ENCODE measurements at regions not wholly inside any gene's neighbourhood (a gene's known extent, or its start where the extent isn't known, plus 50 kb on each side); places are given as distances from the start of the nearest gene placed in this dataset.

- no peak overlapping the region for H3K4me3 ChIP-seq (replicated peaks in 1 of 3; ENCODE audit: low read depth in 2 of 3, low read length in 3 of 3)
- no peaks in the 10 kb centered on the region for H3K27me3 ChIP-seq (ENCODE audit: control insufficient read depth in 2 of 2, insufficient read depth in 2 of 2, low read length in 2 of 2)
- H3K4me1 ChIP-seq (ENCODE audit: control insufficient read depth in 1 of 2, insufficient read depth in 2 of 2, low read length in 2 of 2) = no peaks in the 10 kb centered on the region
- H2AFZ ChIP-seq (ENCODE audit: insufficient read depth, low read depth, low read length, poor library complexity, severe bottlenecking) = no peak overlapping the region
- Mint-ChIP-seq H3K36me3 (no peaks in the 10 kb centered on the region), H3K27ac (no peak overlapping the region), H3K4me1 (peaks cover 6% of the 10 kb centered on the region), H3K27me3 (ENCODE audit: low read depth in 3 of 3) (peaks cover 0 to 2% (median 2%) of the 10 kb centered on the region in 3 donors), H3K9me3 (peaks cover 0 to 3% (median 0%) of the 10 kb centered on the region in 7 donors), H3K4me3 (no peak overlapping the region)
- H4K20me1 ChIP-seq (ENCODE audit: insufficient read depth, low read length) = no peaks in the 10 kb centered on the region
- H3K79me2 ChIP-seq (ENCODE audit: insufficient read depth, low read length) = no peaks in the 10 kb centered on the region
- 91% methylated on average over 8 of the region's 10 CpGs for WGBS (ENCODE audit: insufficient coverage)
- no peak for TF ChIP-seq CTCF (IDR thresholded peaks at IDR 0.05)
- no peaks in the 10 kb centered on the region for H3K9me3 ChIP-seq (replicated peaks in 1 of 2; ENCODE audit: control insufficient read depth in 1 of 2, insufficient read depth in 1 of 2, low read length in 2 of 2)
- no peaks in the 10 kb centered on the region for H3K36me3 ChIP-seq (replicated peaks in 1 of 2; ENCODE audit: control insufficient read depth in 1 of 2, insufficient read depth in 2 of 2, low read length in 2 of 2)
- H3K4me2 ChIP-seq (replicated peaks; ENCODE audit: extremely low read depth, low read length, poor library complexity, severe bottlenecking) = no peak overlapping the region
- intact Hi-C loops (cut with micrococcal nuclease) = no loop called here
- no peak overlapping the region for H3K27ac ChIP-seq (ENCODE audit: low read depth in 1 of 2, low read length in 2 of 2)
- no peak for DNase-seq
- H3K9ac ChIP-seq (ENCODE audit: insufficient read depth, low read length, poor library complexity, severe bottlenecking) = no peak overlapping the region
These were observed 572.2 kb downstream of the INHBA start for GRCh38 chr7:41130561-41131236.

GRCh38 chr7:41130086-41130485, 572.8 kb downstream of the INHBA start:
- TF ChIP-seq CTCF (IDR thresholded peaks at IDR 0.05) = no peak
- Mint-ChIP-seq H3K4me3 (no peak overlapping the region), H3K36me3 (no peaks in the 10 kb centered on the region), H3K9me3 (peaks cover 0 to 1% (median 0%) of the 10 kb centered on the region in 7 donors), H3K27ac (no peak overlapping the region), H3K27me3 (ENCODE audit: low read depth in 3 of 3) (peaks cover 0 to 2% (median 0%) of the 10 kb centered on the region in 3 donors), H3K4me1 (peaks cover 6% of the 10 kb centered on the region)
- Histone ChIP-seq H3K27me3 (ENCODE audit: control insufficient read depth in 2 of 2, insufficient read depth in 2 of 2, low read length in 2 of 2) (no peaks in the 10 kb centered on the region), H2AFZ (ENCODE audit: insufficient read depth, low read depth, low read length, poor library complexity, severe bottlenecking) (no peak overlapping the region), H3K9me3 (replicated peaks in 1 of 2; ENCODE audit: control insufficient read depth in 1 of 2, insufficient read depth in 1 of 2, low read length in 2 of 2) (no peaks in the 10 kb centered on the region), H3K27ac (ENCODE audit: low read depth in 1 of 2, low read length in 2 of 2) (no peak overlapping the region), H3K9ac (ENCODE audit: insufficient read depth, low read length, poor library complexity, severe bottlenecking) (no peak overlapping the region), H3K4me2 (replicated peaks; ENCODE audit: extremely low read depth, low read length, poor library complexity, severe bottlenecking) (no peak overlapping the region), H3K4me3 (replicated peaks in 1 of 3; ENCODE audit: low read depth in 2 of 3, low read length in 3 of 3) (no peak overlapping the region), H4K20me1 (ENCODE audit: insufficient read depth, low read length) (no peaks in the 10 kb centered on the region), H3K36me3 (replicated peaks in 1 of 2; ENCODE audit: control insufficient read depth in 1 of 2, insufficient read depth in 2 of 2, low read length in 2 of 2) (no peaks in the 10 kb centered on the region), H3K79me2 (ENCODE audit: insufficient read depth, low read length) (no peaks in the 10 kb centered on the region), H3K4me1 (ENCODE audit: control insufficient read depth in 1 of 2, insufficient read depth in 2 of 2, low read length in 2 of 2) (no peaks in the 10 kb centered on the region)
- intact Hi-C loops (cut with micrococcal nuclease) = no loop called here
- DNase-seq = no peak
- WGBS (ENCODE audit: insufficient coverage) = no CpG with 5 or more reads among the region's 5 CpGs

Data from CD14-positive monocyte (primary cell).